HepG2 (cell line): ENCODE measurements at regions not wholly inside any gene's neighbourhood (a gene's known extent, or its start where the extent isn't known, plus 50 kb on each side); places are given as distances from the start of the nearest gene placed in this dataset.

Source experiments
- ATAC-seq: fragments of 200-7000 bp; cut with Tn5 transposase; 3 replicates; pipeline ENCODE4 v1.9.1; 2020; ENCODE audit warnings: mild to moderate bottlenecking, moderate library complexity
- BruUV-seq: library from RNA; stranded (reverse); fragments of 400-500 nt; replicated peaks from 2 replicates; lab custom pipeline; 2021; lab: Mats Ljungman, UMichigan
- CTCF ChIA-PET: fragments of 300-600 bp; formaldehyde crosslinking; extraction: SDS; loops from one replicate; lab custom pipeline; 2021; ENCODE audit warnings: low total read pairs, inconsistent platforms, low intra/inter-chr PET ratio; lab: Yijun Ruan, JAX
- POLR2A ChIA-PET: fragments of 350-600 bp; sonication (Branson Sonifier 250); formaldehyde crosslinking; loops from one replicate; lab custom pipeline; 2020; ENCODE audit warnings: antibody characterized with exemption, inconsistent platforms; lab: Yijun Ruan, JAX
- DNase-seq: peaks from one replicate; pipeline ENCODE4 v3.0.0-alpha.2; 2015; ENCODE audit warnings: low spot score
- FAIRE-seq: peaks from 3 replicates; lab custom pipeline; 2011; peaks lifted over from hg19 to GRCh38; lab: Jason Lieb, UNC
- H2AFZ ChIP-seq: one replicate; pipeline ENCODE4 v1.6.1; 2011; ENCODE audit warnings: low read length, inconsistent platforms
- H3K27ac ChIP-seq: fragments of 300-600 bp; 3 replicates; pipeline ENCODE4 v1.8.0; 2011; ENCODE audit warnings: mixed run types, mild to moderate bottlenecking, mixed read lengths, low read length, inconsistent platforms; ENCODE audit not compliant: insufficient read depth; ENCODE audit errors: extremely low read length
- H3K27me3 ChIP-seq, 2 experiments: fragments of 200-600 bp in 1 of 2; 2 replicates in 1 of 2; 3 replicates in 1 of 2; pipeline versions ENCODE4 v1.6.0 to v1.8.0; 2011; ENCODE audit warnings: low read length in 2 of 2, mild to moderate bottlenecking in 2 of 2, moderate library complexity in 2 of 2, inconsistent platforms in 1 of 2; ENCODE audit not compliant: insufficient read depth in 2 of 2, control insufficient read depth in 1 of 2
- H3K36me3 ChIP-seq, 2 experiments: fragments of 200-600 bp in 1 of 2; replicated peaks in 1 of 2; 2 replicates in 1 of 2; 3 replicates in 1 of 2; pipeline versions ENCODE4 v1.5.1 to v1.8.0; 2011; ENCODE audit warnings: low read length in 2 of 2, inconsistent platforms in 1 of 2; ENCODE audit not compliant: insufficient read depth in 2 of 2, control insufficient read depth in 1 of 2
- H3K4me1 ChIP-seq: 2 replicates; pipeline ENCODE4 v1.5.1; 2012; ENCODE audit warnings: low read length, inconsistent platforms; ENCODE audit not compliant: insufficient read depth
- H3K4me2 ChIP-seq: 2 replicates; pipeline ENCODE4 v1.6.0; 2011; ENCODE audit warnings: low read depth, low read length, inconsistent platforms
- H3K4me3 ChIP-seq, 3 experiments: fragments of 200-600 bp in 1 of 3; sonication (generic), shearing (Covaris generic) in 1 of 3; replicated peaks in 1 of 3; 2 replicates each; pipeline ENCODE4 v1.5.1; 2011 to 2016; ENCODE audit warnings: low read length in 3 of 3, inconsistent platforms in 2 of 3, low read depth in 2 of 3, mild to moderate bottlenecking in 2 of 3, control low read depth in 1 of 3, mixed read lengths in 1 of 3; ENCODE audit not compliant: insufficient read depth in 1 of 3
- H3K79me2 ChIP-seq: one replicate; pipeline ENCODE4 v1.6.1; 2011; ENCODE audit warnings: low read length, inconsistent platforms; ENCODE audit not compliant: insufficient read depth
- H3K9ac ChIP-seq: 2 replicates; pipeline ENCODE4 v1.6.0; 2011; ENCODE audit warnings: mild to moderate bottlenecking, low read depth, low read length, inconsistent platforms; ENCODE audit not compliant: insufficient read depth
- H3K9me3 ChIP-seq: 2 replicates; pipeline ENCODE4 v1.5.1; 2012; ENCODE audit warnings: mild to moderate bottlenecking, low read length
- H4K20me1 ChIP-seq: 2 replicates; pipeline ENCODE4 v1.6.0; 2011; ENCODE audit warnings: inconsistent platforms, mild to moderate bottlenecking, low read length, moderate library complexity; ENCODE audit not compliant: insufficient read depth
- CHD4 ChIP-seq: fragments of 200-600 bp; sonication (generic); IDR thresholded peaks from 2 replicates; pipeline ENCODE4 v1.7.0; 2017; ENCODE audit warnings: mild to moderate bottlenecking, low read length, borderline replicate concordance
- MTF1 ChIP-seq: sonication (generic); formaldehyde crosslinking; IDR thresholded peaks from 2 replicates; pipeline ENCODE4 v1.5.0; 2020; ENCODE audit warnings: missing genetic modification reagents
- NFYB ChIP-seq: sonication (generic); formaldehyde crosslinking; IDR thresholded peaks from 2 replicates; pipeline ENCODE4 v1.4.0; 2020; ENCODE audit warnings: missing genetic modification reagents
- PAWR ChIP-seq: sonication (generic); formaldehyde crosslinking; IDR thresholded peaks from 2 replicates; pipeline ENCODE4 v1.4.0; 2020; ENCODE audit warnings: missing genetic modification reagents, mild to moderate bottlenecking, borderline replicate concordance
- RCOR2 ChIP-seq: IDR thresholded peaks from 2 replicates; pipeline ENCODE4 v1.6.1; 2016; ENCODE audit warnings: missing biosample characterization, missing genetic modification reagents
- SRSF1 ChIP-seq: fragments of 200-400 bp; formaldehyde crosslinking; optimal IDR thresholded peaks from 2 replicates; pipeline ENCODE3; 2017; ENCODE audit warnings: mild to moderate bottlenecking, low read depth, low read length, moderate library complexity
- ZBTB20 ChIP-seq: sonication (generic); formaldehyde crosslinking; IDR thresholded peaks from 2 replicates; pipeline ENCODE4 v1.8.1; 2023; ENCODE audit warnings: missing genetic modification reagents, low read depth, mild to moderate bottlenecking, borderline replicate concordance
- ZNF282 ChIP-seq: fragments of 450-650 bp; IDR thresholded peaks from 2 replicates; pipeline ENCODE4 v1.6.1; 2018; ENCODE audit not compliant: partially characterized antibody
- ZNF33B ChIP-seq: sonication (generic); formaldehyde crosslinking; IDR thresholded peaks from 2 replicates; pipeline ENCODE4 v1.5.1; 2020; ENCODE audit warnings: mild to moderate bottlenecking, missing genetic modification reagents
- ZNF530 ChIP-seq: sonication (generic); formaldehyde crosslinking; IDR thresholded peaks from 2 replicates; pipeline ENCODE4 v1.5.0; 2020; ENCODE audit warnings: low read depth, mild to moderate bottlenecking, missing genetic modification reagents
- ZNF552 ChIP-seq: sonication (generic); formaldehyde crosslinking; IDR thresholded peaks from 2 replicates; pipeline ENCODE4 v1.9.0; 2022; ENCODE audit warnings: missing genetic modification reagents, mild to moderate bottlenecking, borderline replicate concordance
- ZNF746 ChIP-seq: sonication (generic); formaldehyde crosslinking; IDR thresholded peaks from 2 replicates; pipeline ENCODE4 v1.8.0; 2022; ENCODE audit warnings: mild to moderate bottlenecking, missing genetic modification reagents
- ZSCAN31 ChIP-seq: sonication (generic); formaldehyde crosslinking; IDR thresholded peaks from 2 replicates; pipeline ENCODE4 v1.5.0; 2020; ENCODE audit warnings: low read depth, mild to moderate bottlenecking, missing genetic modification reagents
- WGBS: methylation state at CpG from one replicate; pipeline ENCODE4 v1.1.6; 2017; ENCODE audit warnings: low lambda C conversion rate; 5-methylcytosine and 5-hydroxymethylcytosine counted together
- in situ Hi-C: cut with HindIII; loops from 2 replicates; pipeline ENCODE4 v1.10.0; 2017; ENCODE audit warnings: low pct_unique_long_range_greater_than_20kb; ENCODE audit not compliant: extremely low pct_ligation_motif_present
- intact Hi-C: fragments of 100-400 bp; cut with micrococcal nuclease; formaldehyde crosslinking; loops from one replicate; pipeline ENCODE4 v1.10.0; 2022; ENCODE audit not compliant: unreplicated experiment
- TF ChIP-seq, protein P1 (sequence below): sonication (generic); formaldehyde crosslinking; IDR thresholded peaks from 2 replicates; pipeline ENCODE4 v1.4.0; 2020; ENCODE audit warnings: low read depth, mild to moderate bottlenecking, missing genetic modification reagents

DNA sequence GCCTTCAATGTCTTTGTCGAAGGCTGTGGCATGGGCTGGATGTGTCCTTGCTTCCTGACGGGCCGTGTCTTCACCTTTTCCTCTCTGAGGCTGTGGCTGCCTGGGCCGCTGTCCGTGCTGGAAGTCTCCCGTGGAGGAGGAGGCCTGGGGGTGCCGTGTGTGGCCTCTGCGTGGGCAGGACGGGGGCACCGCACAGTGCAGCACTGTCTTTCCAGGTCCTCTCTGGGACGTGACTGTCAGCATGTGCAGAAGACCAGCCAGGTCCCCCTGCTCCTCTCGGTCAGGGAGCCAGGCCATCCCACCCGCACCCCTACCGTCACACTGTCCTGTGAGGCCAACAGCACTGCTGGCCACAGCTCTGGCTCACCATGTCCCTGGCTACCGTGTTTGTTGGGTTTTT is 64.4 kb upstream of the ZNF236 start (continued):
- TF ChIP-seq ZNF33B (CRISPR knock-in tag): no peak
- TF ChIP-seq ZBTB20 (CRISPR knock-in tag): no peak
- TF ChIP-seq SRSF1: no peak
- TF ChIP-seq RCOR2 (CRISPR knock-in tag): no peak
- no peak for TF ChIP-seq ZSCAN31 (CRISPR knock-in tag)
- TF ChIP-seq ZNF530: no peak

DNA sequence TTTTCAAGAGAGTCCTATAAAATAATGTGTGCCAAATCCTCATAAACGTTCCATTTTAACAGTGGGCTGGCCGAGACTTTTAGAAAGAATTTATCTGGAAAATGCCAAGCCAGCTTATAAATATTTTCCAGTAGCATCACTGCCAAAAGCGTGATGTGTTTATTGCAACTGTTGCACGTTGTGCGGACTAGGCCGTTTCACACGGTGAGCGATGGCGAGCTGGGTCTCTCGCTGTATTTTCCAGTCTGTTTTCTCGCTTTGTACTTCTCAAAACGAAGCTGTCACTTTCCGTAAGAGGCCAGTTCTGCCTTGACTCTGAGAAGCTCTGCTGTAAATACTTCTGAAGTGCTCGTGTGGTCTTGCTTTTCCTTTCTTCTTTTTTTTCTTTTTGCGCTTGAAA is 65.0 kb upstream of the ZNF236 start:
- Histone ChIP-seq H3K27me3 (no peaks in the 10 kb centered on the region), H3K9me3 (no peaks in the 10 kb centered on the region), H3K9ac (no peak overlapping the region), H4K20me1 (no peaks in the 10 kb centered on the region)
- no peak for FAIRE-seq
- no peak for ATAC-seq
- TF ChIP-seq NFYB (CRISPR knock-in tag) (no peak), PAWR (CRISPR knock-in tag) (no peak), MTF1 (no peak), ZNF282 (no peak), CHD4 (no peak), ZNF552 (CRISPR knock-in tag) (no peak), ZNF746 (no peak)
- TF ChIP-seq, protein P1, sequence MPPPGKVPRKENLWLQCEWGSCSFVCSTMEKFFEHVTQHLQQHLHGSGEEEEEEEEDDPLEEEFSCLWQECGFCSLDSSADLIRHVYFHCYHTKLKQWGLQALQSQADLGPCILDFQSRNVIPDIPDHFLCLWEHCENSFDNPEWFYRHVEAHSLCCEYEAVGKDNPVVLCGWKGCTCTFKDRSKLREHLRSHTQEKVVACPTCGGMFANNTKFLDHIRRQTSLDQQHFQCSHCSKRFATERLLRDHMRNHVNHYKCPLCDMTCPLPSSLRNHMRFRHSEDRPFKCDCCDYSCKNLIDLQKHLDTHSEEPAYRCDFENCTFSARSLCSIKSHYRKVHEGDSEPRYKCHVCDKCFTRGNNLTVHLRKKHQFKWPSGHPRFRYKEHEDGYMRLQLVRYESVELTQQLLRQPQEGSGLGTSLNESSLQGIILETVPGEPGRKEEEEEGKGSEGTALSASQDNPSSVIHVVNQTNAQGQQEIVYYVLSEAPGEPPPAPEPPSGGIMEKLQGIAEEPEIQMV (CRISPR knock-in tag): no peak
- TF ChIP-seq, all 625 proteins: peak for 0
- CTCF ChIA-PET: no interaction called here
- Histone ChIP-seq H3K79me2 (no peaks in the 10 kb centered on the region), H3K4me2 (no peak overlapping the region), H3K4me1 (peaks cover 61% of the 10 kb centered on the region), H2AFZ (no peak overlapping the region), H3K4me3 (no peak overlapping the region), H3K36me3 (no peaks in the 10 kb centered on the region), H3K27ac (no peak overlapping the region)
- BruUV-seq: no TSS peak
- intact Hi-C loops: no loop called here
- POLR2A ChIA-PET: no interaction called here
- no peak for DNase-seq
- in situ Hi-C loops: no loop called here
- WGBS: 84% methylated on average over 15 of the region's 15 CpGs
